IMR-90 (cell line): ENCODE measurements at regions not wholly inside any gene's neighbourhood (a gene's known extent, or its start where the extent isn't known, plus 50 kb on each side); places are given as distances from the start of the nearest gene placed in this dataset.

Experiments used
- ATAC-seq: fragments of 200-7000 bp; cut with Tn5 transposase; 2 replicates; pipeline ENCODE4 v1.9.1; 2020; ENCODE audit warnings: low read depth, mild to moderate bottlenecking, moderate library complexity
- BruUV-seq: library from RNA; stranded (reverse); fragments of 400-500 nt; replicated peaks from 2 replicates; lab custom pipeline; 2021; lab: Mats Ljungman, UMichigan
- CTCF ChIA-PET: fragments of 300-600 bp; formaldehyde crosslinking; extraction: SDS; loops from one replicate; lab custom pipeline; 2021; ENCODE audit warnings: antibody characterized with exemption; lab: Yijun Ruan, JAX
- POLR2A ChIA-PET: fragments of 300-600 bp; sonication (Branson Sonifier 250); formaldehyde crosslinking; loops from one replicate; lab custom pipeline; 2022; ENCODE audit warnings: antibody characterized with exemption; ENCODE audit not compliant: unreplicated experiment; lab: Charles Lee
- DNase-seq: peaks from one replicate; pipeline ENCODE4 v3.0.0; 2013
- H2AFZ ChIP-seq: replicated peaks from 2 replicates; pipeline ENCODE3; 2013; ENCODE audit warnings: low read length, mild to moderate bottlenecking; ENCODE audit not compliant: poor library complexity
- H2AK5ac ChIP-seq: 2 replicates; pipeline ENCODE4 v1.6.1; 2013; ENCODE audit warnings: low read depth, low read length, inconsistent platforms
- H2AK9ac ChIP-seq: replicated peaks from 2 replicates; pipeline ENCODE3; 2013; ENCODE audit warnings: mild to moderate bottlenecking, low read depth, low read length, moderate library complexity; ENCODE audit not compliant: poor library complexity
- H2BK120ac ChIP-seq: 2 replicates; pipeline ENCODE4 v1.6.1; 2013; ENCODE audit warnings: low read depth, low read length, inconsistent platforms
- H2BK15ac ChIP-seq: 3 replicates; pipeline ENCODE4 v1.6.1; 2013; ENCODE audit warnings: low read depth, low read length, inconsistent platforms
- H2BK20ac ChIP-seq: 2 replicates; pipeline ENCODE4 v1.6.1; 2013; ENCODE audit warnings: low read depth, mild to moderate bottlenecking, inconsistent platforms, low read length, moderate library complexity
- H2BK5ac ChIP-seq: 2 replicates; pipeline ENCODE4 v1.6.1; 2013; ENCODE audit warnings: mild to moderate bottlenecking, low read depth, low read length, inconsistent platforms; ENCODE audit not compliant: poor library complexity, severe bottlenecking
- H3K14ac ChIP-seq: replicated peaks from 2 replicates; pipeline ENCODE4 v1.6.1; 2013; ENCODE audit warnings: low read depth, low read length, inconsistent platforms
- H3K18ac ChIP-seq: 2 replicates; pipeline ENCODE4 v1.6.1; 2013; ENCODE audit warnings: low read depth, low read length, control low read depth
- H3K23ac ChIP-seq: 2 replicates; pipeline ENCODE4 v1.6.1; 2013; ENCODE audit warnings: low read depth, low read length, inconsistent platforms
- H3K27ac ChIP-seq: 2 replicates; pipeline ENCODE4 v1.5.1; 2013; ENCODE audit warnings: mild to moderate bottlenecking, control low read depth, low read length; ENCODE audit not compliant: insufficient read depth
- H3K27me3 ChIP-seq: 2 replicates; pipeline ENCODE4 v1.6.1; 2013; ENCODE audit warnings: low read length; ENCODE audit not compliant: control insufficient read depth, insufficient read depth
- H3K36me3 ChIP-seq: 2 replicates; pipeline ENCODE4 v1.6.1; 2013; ENCODE audit warnings: low read length, mixed read lengths; ENCODE audit not compliant: control insufficient read depth, insufficient read depth
- H3K4ac ChIP-seq: 2 replicates; pipeline ENCODE4 v1.6.1; 2013; ENCODE audit warnings: low read depth, low read length, inconsistent platforms
- H3K4me1 ChIP-seq: 2 replicates; pipeline ENCODE4 v1.6.1; 2013; ENCODE audit warnings: low read length, mixed read lengths; ENCODE audit not compliant: control insufficient read depth, insufficient read depth
- H3K4me2 ChIP-seq: 2 replicates; pipeline ENCODE4 v1.6.1; 2013; ENCODE audit warnings: low read depth, mild to moderate bottlenecking, control low read depth, low read length, moderate library complexity
- H3K4me3 ChIP-seq: 2 replicates; pipeline ENCODE4 v1.5.1; 2013; ENCODE audit warnings: low read depth, mild to moderate bottlenecking, control low read depth, low read length, moderate library complexity; ENCODE audit not compliant: insufficient read depth
- H3K56ac ChIP-seq: 2 replicates; pipeline ENCODE4 v1.6.1; 2013; ENCODE audit warnings: low read length, inconsistent platforms; ENCODE audit not compliant: insufficient read depth; ENCODE audit errors: extremely low read depth
- H3K79me1 ChIP-seq, 2 experiments: 2 replicates each; pipeline ENCODE4 v1.6.1; 2013; ENCODE audit warnings: low read length in 2 of 2, inconsistent platforms in 1 of 2, low read depth in 1 of 2
- H3K9ac ChIP-seq: 2 replicates; pipeline ENCODE4 v1.6.1; 2013; ENCODE audit warnings: low read depth, low read length, control low read depth
- H3K9me1 ChIP-seq: 2 replicates; pipeline ENCODE4 v1.6.1; 2013; ENCODE audit warnings: low read length, inconsistent platforms; ENCODE audit not compliant: insufficient read depth
- H3K9me3 ChIP-seq: 2 replicates; pipeline ENCODE4 v1.6.1; 2013; ENCODE audit warnings: low read length; ENCODE audit not compliant: control insufficient read depth, insufficient read depth
- H4K20me1 ChIP-seq: 2 replicates; pipeline ENCODE4 v1.6.1; 2013; ENCODE audit warnings: low read length, inconsistent platforms; ENCODE audit not compliant: insufficient read depth
- H4K5ac ChIP-seq: 2 replicates; pipeline ENCODE4 v1.6.1; 2013; ENCODE audit warnings: mild to moderate bottlenecking, low read depth, low read length, control low read depth
- H4K8ac ChIP-seq, 2 experiments: 2 replicates each; pipeline ENCODE4 v1.6.1; 2013; ENCODE audit warnings: low read depth in 2 of 2, low read length in 2 of 2, control low read depth in 1 of 2, inconsistent platforms in 1 of 2
- H4K91ac ChIP-seq: 2 replicates; pipeline ENCODE4 v1.6.1; 2013; ENCODE audit warnings: low read depth, low read length, inconsistent platforms; ENCODE audit not compliant: insufficient read depth
- BHLHE40 ChIP-seq: fragments of 150-350 bp; IDR thresholded peaks from 2 replicates; pipeline ENCODE4 v1.6.1; 2016; ENCODE audit warnings: mild to moderate bottlenecking, low read depth, low read length
- CEBPB ChIP-seq: IDR thresholded peaks from 2 replicates; pipeline ENCODE4 v1.6.1; 2012; ENCODE audit warnings: low read depth, low read length, improper control_type of control experiment
- CHD1 ChIP-seq: IDR thresholded peaks from 2 replicates; pipeline ENCODE4 v1.6.1; 2012; ENCODE audit warnings: low read depth, low read length, improper control_type of control experiment
- CTCF ChIP-seq: conservative IDR thresholded peaks from 2 replicates; pipeline ENCODE4 v1.5.1; 2012; ENCODE audit warnings: mild to moderate bottlenecking, low read depth, low read length, improper control_type of control experiment
- FOS ChIP-seq: fragments of 150-350 bp; IDR thresholded peaks from 2 replicates; pipeline ENCODE4 v1.6.1; 2016; ENCODE audit warnings: low read depth, low read length
- MAFK ChIP-seq: IDR thresholded peaks from 2 replicates; pipeline ENCODE4 v1.6.1; 2012; ENCODE audit warnings: low read depth, low read length, improper control_type of control experiment
- MAZ ChIP-seq: IDR thresholded peaks from 2 replicates; pipeline ENCODE4 v1.6.1; 2012; ENCODE audit warnings: low read depth, mild to moderate bottlenecking, low read length, improper control_type of control experiment, moderate library complexity, borderline replicate concordance
- MXI1 ChIP-seq: IDR thresholded peaks from 2 replicates; pipeline ENCODE4 v1.6.1; 2012; ENCODE audit warnings: low read depth, mild to moderate bottlenecking, low read length, moderate library complexity, borderline replicate concordance
- NFE2L2 ChIP-seq: fragments of 150-350 bp; IDR thresholded peaks from 2 replicates; pipeline ENCODE4 v1.6.1; 2016; ENCODE audit warnings: low read depth, mild to moderate bottlenecking, low read length
- POLR2A ChIP-seq: IDR thresholded peaks from 2 replicates; pipeline ENCODE4 v1.6.1; 2012; ENCODE audit warnings: mild to moderate bottlenecking, low read depth, low read length
- RAD21 ChIP-seq: IDR thresholded peaks from 2 replicates; pipeline ENCODE4 v1.6.1; 2012; ENCODE audit warnings: low read length, improper control_type of control experiment
- RCOR1 ChIP-seq: IDR thresholded peaks from 2 replicates; pipeline ENCODE4 v1.6.1; 2012; ENCODE audit warnings: mild to moderate bottlenecking, low read length, improper control_type of control experiment; ENCODE audit not compliant: insufficient replicate concordance
- RFX5 ChIP-seq: IDR thresholded peaks from 2 replicates; pipeline ENCODE4 v1.8.0; 2012; ENCODE audit warnings: low read depth, mild to moderate bottlenecking, low read length, moderate library complexity
- SMC3 ChIP-seq: fragments of 150-350 bp; IDR thresholded peaks from 2 replicates; pipeline ENCODE4 v1.6.1; 2016; ENCODE audit warnings: low read depth, mild to moderate bottlenecking, antibody characterized with exemption, low read length, moderate library complexity
- USF2 ChIP-seq: fragments of 150-350 bp; IDR thresholded peaks from 2 replicates; pipeline ENCODE4 v1.6.1; 2017; ENCODE audit warnings: mild to moderate bottlenecking, antibody characterized with exemption, low read length, low read depth
- WGBS, 2 experiments: methylation state at CpG; one replicate each; pipeline versions ENCODE4 v1.1.5 to v1.1.7; 2013; ENCODE audit warnings: missing lambda C conversion rate in 2 of 2; ENCODE audit not compliant: insufficient read length in 1 of 2; ENCODE audit errors: extremely low coverage in 2 of 2; 5-methylcytosine and 5-hydroxymethylcytosine counted together
- dilution Hi-C: fragments of 300-500 bp; cut with HindIII; formaldehyde crosslinking; loops from one replicate; pipeline ENCODE4 v1.14.3; 2018; ENCODE audit warnings: low sequenced_read_pairs; ENCODE audit not compliant: unreplicated experiment
- in situ Hi-C: fragments of 300-500 bp; cut with MboI; formaldehyde crosslinking; loops from 3 replicates; pipeline ENCODE4 v1.14.3; 2019; ENCODE audit warnings: low sequenced_read_pairs, inconsistent platforms, mixed read lengths
- intact Hi-C: fragments of 100-400 bp; cut with micrococcal nuclease; formaldehyde crosslinking; loops from 2 replicates; pipeline ENCODE4 v1.10.0; 2022
- TF ChIP-seq, protein P1 (sequence below): fragments of 150-350 bp; IDR thresholded peaks from 2 replicates; pipeline ENCODE4 v1.6.1; 2016; ENCODE audit warnings: low read depth, mild to moderate bottlenecking, low read length, moderate library complexity, borderline replicate concordance

DNA sequence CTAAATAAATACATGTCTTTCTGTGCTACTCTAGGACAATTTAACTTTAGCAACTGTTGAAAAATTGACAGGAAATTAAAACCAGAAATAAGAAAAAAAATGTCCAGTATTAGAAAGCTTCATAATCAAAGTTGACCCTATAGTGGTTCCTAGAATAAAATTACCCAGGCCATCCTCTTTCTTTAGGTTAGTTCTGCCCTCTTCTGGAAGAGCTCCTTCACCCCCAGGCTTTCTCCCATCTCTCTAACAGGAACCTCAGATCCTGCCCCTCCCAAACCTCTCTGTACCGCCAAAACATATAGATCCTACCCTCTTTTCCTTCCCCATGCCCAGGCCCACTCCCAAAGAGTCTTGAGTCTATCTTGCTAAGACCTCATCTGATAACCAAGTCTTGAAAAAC is 159.4 kb upstream of the CDK1 start:
- Histone ChIP-seq H2BK20ac (no peak overlapping the region), H3K36me3 (no peaks in the 10 kb centered on the region), H3K27me3 (peaks cover 6% of the 10 kb centered on the region), H3K9me3 (no peaks in the 10 kb centered on the region), H3K56ac (no peak overlapping the region), H3K4me2 (no peak overlapping the region), H3K14ac (no peak overlapping the region), H2AK9ac (no peak overlapping the region), H2BK120ac (no peak overlapping the region), H2AK5ac (no peak overlapping the region), H3K4me1 (no peaks in the 10 kb centered on the region), H3K27ac (no peak overlapping the region), H3K9me1 (no peaks in the 10 kb centered on the region), H3K9ac (no peak overlapping the region), H4K8ac (no peak overlapping the region), H3K23ac (no peak overlapping the region), H3K4ac (no peak overlapping the region), H3K4me3 (no peak overlapping the region), H2AFZ (no peak overlapping the region), H2BK5ac (no peak overlapping the region), H4K5ac (no peak overlapping the region), H3K79me1 (no peaks in the 10 kb centered on the region), H4K91ac (no peak overlapping the region), H4K20me1 (no peaks in the 10 kb centered on the region), H2BK15ac (no peak overlapping the region), H3K18ac (no peak overlapping the region)
- POLR2A ChIA-PET: no interaction called here
- dilution Hi-C loops (no loop called here), intact Hi-C loops (no loop called here), in situ Hi-C loops (no loop called here)
- 88% methylated on average over 1 of the region's 1 CpG; no CpG with 5 or more reads in 1 of the 2 experiments for WGBS, 2 experiments
- CTCF ChIA-PET: interaction anchor here (0.6 to 1.1 kb wide), 2 partner anchors 11 to 25 kb away, joined by 3 to 4 read pairs; no protein-coding TSS in a partner anchor
- BruUV-seq: no TSS peak
- no peak for DNase-seq
- TF ChIP-seq RCOR1: no peak
- no peak for TF ChIP-seq RAD21
- no peak for TF ChIP-seq FOS
- TF ChIP-seq NFE2L2: no peak
- no peak for TF ChIP-seq MAZ
- no peak for TF ChIP-seq CHD1
- TF ChIP-seq CTCF: no peak
- TF ChIP-seq BHLHE40: no peak
- no peak for TF ChIP-seq MXI1
- TF ChIP-seq RFX5: no peak
- TF ChIP-seq POLR2A: no peak
- TF ChIP-seq SMC3: no peak
- no peak for TF ChIP-seq MAFK
- TF ChIP-seq, protein P1, sequence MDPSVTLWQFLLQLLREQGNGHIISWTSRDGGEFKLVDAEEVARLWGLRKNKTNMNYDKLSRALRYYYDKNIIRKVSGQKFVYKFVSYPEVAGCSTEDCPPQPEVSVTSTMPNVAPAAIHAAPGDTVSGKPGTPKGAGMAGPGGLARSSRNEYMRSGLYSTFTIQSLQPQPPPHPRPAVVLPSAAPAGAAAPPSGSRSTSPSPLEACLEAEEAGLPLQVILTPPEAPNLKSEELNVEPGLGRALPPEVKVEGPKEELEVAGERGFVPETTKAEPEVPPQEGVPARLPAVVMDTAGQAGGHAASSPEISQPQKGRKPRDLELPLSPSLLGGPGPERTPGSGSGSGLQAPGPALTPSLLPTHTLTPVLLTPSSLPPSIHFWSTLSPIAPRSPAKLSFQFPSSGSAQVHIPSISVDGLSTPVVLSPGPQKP: no peak
- TF ChIP-seq USF2: no peak
- no peak for TF ChIP-seq CEBPB
- no peak for ATAC-seq
